Endothelial cell of umbilical vein (primary cell): ENCODE measurements at regions not wholly inside any gene's neighbourhood (a gene's known extent, or its start where the extent isn't known, plus 50 kb on each side); places are given as distances from the start of the nearest gene placed in this dataset.

ENCODE experiments used
- BruUV-seq: library from RNA; stranded (reverse); fragments of 400-500 nt; replicated peaks from 2 replicates; lab custom pipeline; 2021; lab: Mats Ljungman, UMichigan
- CTCF ChIA-PET: fragments of 300-600, 350-600 bp; sonication (Branson Sonifier 250); formaldehyde crosslinking; loops from one replicate; lab custom pipeline; 2021; ENCODE audit warnings: antibody characterized with exemption, inconsistent platforms; lab: Charles Lee
- POLR2A ChIA-PET: fragments of 300-600, 350-600 bp; sonication (Branson Sonifier 250); formaldehyde crosslinking; loops from one replicate; lab custom pipeline; 2021; ENCODE audit warnings: antibody characterized with exemption, inconsistent platforms; lab: Charles Lee
- DNase-seq: peaks from one replicate; pipeline ENCODE4 v3.0.0-alpha.2; 2011; ENCODE audit warnings: low read depth, low spot score
- FAIRE-seq: peaks from 2 replicates; lab custom pipeline; 2011; peaks lifted over from hg19 to GRCh38; lab: Jason Lieb, UNC
- H2AFZ ChIP-seq: 2 replicates; pipeline ENCODE4 v1.6.0; 2012; ENCODE audit warnings: low read depth, low read length, control low read depth, inconsistent platforms
- H3K27ac ChIP-seq: 2 replicates; pipeline ENCODE4 v1.5.1; 2011; ENCODE audit warnings: low read depth, mild to moderate bottlenecking, control low read depth, low read length, moderate library complexity; ENCODE audit not compliant: insufficient read depth
- H3K27me3 ChIP-seq, 2 experiments: 2 replicates each; pipeline versions ENCODE4 v1.6.0 to v1.6.1; 2011; ENCODE audit warnings: low read length in 2 of 2, mixed read lengths in 1 of 2; ENCODE audit not compliant: control insufficient read depth in 2 of 2, insufficient read depth in 2 of 2
- H3K36me3 ChIP-seq, 2 experiments: 2 replicates in 1 of 2; 3 replicates in 1 of 2; pipeline ENCODE4 v1.5.1; 2011; ENCODE audit warnings: low read length in 2 of 2, mild to moderate bottlenecking in 1 of 2, moderate library complexity in 1 of 2; ENCODE audit not compliant: control insufficient read depth in 2 of 2, insufficient read depth in 2 of 2; ENCODE audit errors: extremely low read depth in 1 of 2
- H3K4me1 ChIP-seq: 3 replicates; pipeline ENCODE4 v1.5.1; 2011; ENCODE audit warnings: mild to moderate bottlenecking, low read length; ENCODE audit not compliant: control insufficient read depth, insufficient read depth; ENCODE audit errors: extremely low read depth
- H3K4me2 ChIP-seq: 2 replicates; pipeline ENCODE4 v1.6.1; 2011; ENCODE audit warnings: low read length, control low read depth, mixed read lengths; ENCODE audit not compliant: insufficient read depth
- H3K4me3 ChIP-seq, 3 experiments: fragments of 200-600 bp in 1 of 3; sonication (generic), shearing (Covaris generic) in 1 of 3; replicated peaks in 1 of 3; 2 replicates each; pipeline ENCODE4 v1.5.1; 2011 to 2016; ENCODE audit warnings: control low read depth in 3 of 3, low read length in 3 of 3, mild to moderate bottlenecking in 2 of 3, inconsistent platforms in 1 of 3, low read depth in 1 of 3, moderate library complexity in 1 of 3; ENCODE audit not compliant: insufficient read depth in 1 of 3
- H3K79me2 ChIP-seq: 2 replicates; pipeline ENCODE4 v1.6.0; 2012; ENCODE audit warnings: low read length, inconsistent platforms; ENCODE audit not compliant: control insufficient read depth, insufficient read depth
- H3K9ac ChIP-seq: replicated peaks from 2 replicates; pipeline ENCODE3; 2011; ENCODE audit warnings: low read length, control low read depth; ENCODE audit not compliant: insufficient read depth; ENCODE audit errors: extremely low read depth
- H3K9me1 ChIP-seq: replicated peaks from 3 replicates; pipeline ENCODE4 v1.6.0; 2011; ENCODE audit warnings: mild to moderate bottlenecking, low read length; ENCODE audit not compliant: control insufficient read depth, insufficient read depth; ENCODE audit errors: extremely low read depth
- H3K9me3 ChIP-seq: replicated peaks from 2 replicates; pipeline ENCODE4 v1.5.1; 2012; ENCODE audit warnings: low read length, inconsistent platforms; ENCODE audit not compliant: control insufficient read depth, insufficient read depth
- H4K20me1 ChIP-seq: replicated peaks from 2 replicates; pipeline ENCODE3; 2011; ENCODE audit warnings: mild to moderate bottlenecking, low read length; ENCODE audit not compliant: control insufficient read depth, insufficient read depth; ENCODE audit errors: extremely low read depth
- CTCF ChIP-seq, 2 donors: IDR thresholded peaks; 1 replicate in 1 of 2; 2 replicates in 1 of 2; pipeline ENCODE4 v1.5.1; 2011; ENCODE audit warnings: low read length in 2 of 2, mild to moderate bottlenecking in 2 of 2, moderate library complexity in 2 of 2, control low read depth in 1 of 2, inconsistent platforms in 1 of 2, low read depth in 1 of 2; ENCODE audit not compliant: insufficient read depth in 1 of 2; ENCODE audit errors: extremely low read depth in 1 of 2
- FOS ChIP-seq: IDR thresholded peaks from 2 replicates; pipeline ENCODE4 v1.6.1; 2011; ENCODE audit warnings: mild to moderate bottlenecking, low read length, moderate library complexity, borderline replicate concordance; ENCODE audit not compliant: insufficient read depth
- GATA2 ChIP-seq: IDR thresholded peaks from 2 replicates; pipeline ENCODE4 v1.7.0; 2011; ENCODE audit warnings: low read depth, mild to moderate bottlenecking, moderate library complexity, mixed read lengths, low read length; ENCODE audit not compliant: insufficient read length, insufficient read depth
- POLR2AphosphoS5 ChIP-seq: IDR thresholded peaks from 2 replicates; pipeline ENCODE4 v1.6.1; 2012; ENCODE audit warnings: low read depth, mild to moderate bottlenecking, control low read depth, low read length, moderate library complexity; ENCODE audit not compliant: insufficient read depth
- dilution Hi-C: fragments of 300-500 bp; cut with MboI; formaldehyde crosslinking; loops from one replicate; pipeline ENCODE4 v1.15.0; 2019; ENCODE audit warnings: low sequenced_read_pairs; ENCODE audit not compliant: extremely low pct_ligation_motif_present
- intact Hi-C: fragments of 100-400 bp; cut with micrococcal nuclease; formaldehyde crosslinking; loops from one replicate; pipeline ENCODE4 v1.10.0; 2022
- TF ChIP-seq, protein P1 (sequence below): IDR thresholded peaks from 2 replicates; pipeline ENCODE4 v1.6.1; 2011; ENCODE audit not compliant: insufficient read depth, insufficient read length

- no peak overlapping the region for H3K4me3 ChIP-seq
- BruUV-seq = no TSS peak
- no peaks in the 10 kb centered on the region for H3K4me1 ChIP-seq
- FAIRE-seq = no peak
- H3K36me3 ChIP-seq = no peaks in the 10 kb centered on the region
- intact Hi-C loops (no loop called here), dilution Hi-C loops (no loop called here)
- ChIA-PET CTCF (no interaction called here), POLR2A (no interaction called here)
- H3K79me2 ChIP-seq = no peaks in the 10 kb centered on the region
- H3K9me3 ChIP-seq = no peaks in the 10 kb centered on the region
- DNase-seq = no peak
- H3K27ac ChIP-seq = no peak overlapping the region
- no peak overlapping the region for H3K9ac ChIP-seq
- H3K9me1 ChIP-seq = no peaks in the 10 kb centered on the region
- H4K20me1 ChIP-seq = no peaks in the 10 kb centered on the region
- no peak overlapping the region for H3K4me2 ChIP-seq
- H3K27me3 ChIP-seq = no peaks in the 10 kb centered on the region
- no peak overlapping the region for H2AFZ ChIP-seq
- TF ChIP-seq POLR2AphosphoS5 (no peak), FOS (no peak), CTCF (IDR thresholded peaks at IDR 0.05; ENCODE audit: extremely low read depth in 1 of 2, insufficient read depth in 1 of 2, low read depth in 1 of 2, low read length in 2 of 2) (no peak), GATA2 (no peak)
- TF ChIP-seq, protein P1, sequence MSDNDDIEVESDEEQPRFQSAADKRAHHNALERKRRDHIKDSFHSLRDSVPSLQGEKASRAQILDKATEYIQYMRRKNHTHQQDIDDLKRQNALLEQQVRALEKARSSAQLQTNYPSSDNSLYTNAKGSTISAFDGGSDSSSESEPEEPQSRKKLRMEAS = no peak
Measured at GRCh38 chr1:30008998-30009657, 714.3 kb downstream of the MATN1 start.
